ENCODE measurements at regions not wholly inside any gene's neighbourhood (a gene's known extent, or its start where the extent isn't known, plus 50 kb on each side); places are given as distances from the start of the nearest gene placed in this dataset.
"Not testable (repeated sequence)": the region's sequence is repeated elsewhere in the genome, so short reads cannot be mapped to it uniquely, and the experiment has no call there.

- TF ChIP-seq, protein P1, sequence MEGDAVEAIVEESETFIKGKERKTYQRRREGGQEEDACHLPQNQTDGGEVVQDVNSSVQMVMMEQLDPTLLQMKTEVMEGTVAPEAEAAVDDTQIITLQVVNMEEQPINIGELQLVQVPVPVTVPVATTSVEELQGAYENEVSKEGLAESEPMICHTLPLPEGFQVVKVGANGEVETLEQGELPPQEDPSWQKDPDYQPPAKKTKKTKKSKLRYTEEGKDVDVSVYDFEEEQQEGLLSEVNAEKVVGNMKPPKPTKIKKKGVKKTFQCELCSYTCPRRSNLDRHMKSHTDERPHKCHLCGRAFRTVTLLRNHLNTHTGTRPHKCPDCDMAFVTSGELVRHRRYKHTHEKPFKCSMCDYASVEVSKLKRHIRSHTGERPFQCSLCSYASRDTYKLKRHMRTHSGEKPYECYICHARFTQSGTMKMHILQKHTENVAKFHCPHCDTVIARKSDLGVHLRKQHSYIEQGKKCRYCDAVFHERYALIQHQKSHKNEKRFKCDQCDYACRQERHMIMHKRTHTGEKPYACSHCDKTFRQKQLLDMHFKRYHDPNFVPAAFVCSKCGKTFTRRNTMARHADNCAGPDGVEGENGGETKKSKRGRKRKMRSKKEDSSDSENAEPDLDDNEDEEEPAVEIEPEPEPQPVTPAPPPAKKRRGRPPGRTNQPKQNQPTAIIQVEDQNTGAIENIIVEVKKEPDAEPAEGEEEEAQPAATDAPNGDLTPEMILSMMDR (IDR thresholded peaks at IDR 0.05; ENCODE audit: unreplicated experiment), result no peak
- no peaks in the 10 kb centered on the region for H3K36me3 Mint-ChIP-seq (ENCODE audit: insufficient read depth)
- no peaks in the 10 kb centered on the region for H3K27me3 Mint-ChIP-seq
- no peak overlapping the region for H3K27ac Mint-ChIP-seq
- no peak for DNase-seq (ENCODE audit: low spot score, unreplicated experiment)
- H3K4me3 Mint-ChIP-seq (ENCODE audit: low read depth), result no peak overlapping the region
- H3K9me3 Mint-ChIP-seq (ENCODE audit: low read depth), result no peaks in the 10 kb centered on the region
- H3K4me1 Mint-ChIP-seq (ENCODE audit: low read depth), result no peaks in the 10 kb centered on the region
These were observed 260.6 kb upstream of the DUSP10 start for GRCh38 chr1:222002503-222002902.

- no peaks in the 10 kb centered on the region for H3K9me3 Mint-ChIP-seq (ENCODE audit: low read depth)
- no peaks in the 10 kb centered on the region for H3K4me1 Mint-ChIP-seq (ENCODE audit: low read depth)
- no peak overlapping the region for H3K27ac Mint-ChIP-seq
- TF ChIP-seq, protein P1 (IDR thresholded peaks at IDR 0.05; ENCODE audit: unreplicated experiment), result no peak
- H3K27me3 Mint-ChIP-seq, result no peaks in the 10 kb centered on the region
- DNase-seq (ENCODE audit: low spot score, unreplicated experiment), result no peak
- no peaks in the 10 kb centered on the region for H3K36me3 Mint-ChIP-seq (ENCODE audit: insufficient read depth)
- no peak overlapping the region for H3K4me3 Mint-ChIP-seq (ENCODE audit: low read depth)
These were observed 258.2 kb upstream of the DUSP10 start for GRCh38 chr1:222000131-222000530.

DNA sequence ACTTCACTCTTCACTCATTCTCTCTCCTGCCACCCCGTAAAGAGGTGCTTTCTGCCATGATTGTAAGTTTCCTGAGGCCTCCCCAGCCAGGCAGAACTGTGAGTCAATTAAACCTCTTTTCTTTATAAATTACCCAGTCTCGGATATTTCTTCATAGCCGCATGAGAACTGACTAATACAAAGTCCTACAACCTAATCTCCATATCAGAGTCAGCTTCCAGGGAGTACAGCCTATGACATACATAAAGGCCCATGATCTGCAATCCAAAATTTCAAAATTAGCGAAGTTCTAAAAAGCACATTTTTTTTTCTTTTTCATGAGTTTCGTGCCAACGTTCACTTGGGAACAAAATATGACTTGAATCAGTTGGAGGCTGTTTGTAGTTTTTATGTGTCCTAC is 256.9 kb upstream of the DUSP10 start:
- no peak overlapping the region for H3K27ac Mint-ChIP-seq

DNA sequence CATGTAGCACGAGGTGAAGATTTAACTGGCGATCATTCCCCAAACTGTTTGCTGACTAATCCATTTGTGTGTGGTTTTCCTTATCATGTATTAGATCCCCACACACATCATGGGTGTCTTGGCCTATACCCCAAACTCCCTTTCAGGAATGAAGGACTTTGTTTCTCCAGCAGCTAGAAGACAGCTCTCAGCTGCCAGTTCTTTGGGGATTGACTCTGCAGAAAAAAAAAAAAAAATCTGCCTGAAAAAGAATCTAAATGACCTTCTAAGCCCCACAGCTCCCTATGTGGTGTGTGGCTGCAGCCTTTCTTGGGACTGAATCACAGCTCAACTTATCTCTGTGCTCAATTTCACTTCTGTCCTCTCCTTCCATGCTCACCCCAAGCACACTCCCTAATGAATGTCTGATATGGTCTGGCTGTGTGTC is 256.3 kb upstream of the DUSP10 start:
- no peaks in the 10 kb centered on the region for H3K27me3 Mint-ChIP-seq
- no peaks in the 10 kb centered on the region for H3K9me3 Mint-ChIP-seq (ENCODE audit: low read depth)
- H3K36me3 Mint-ChIP-seq (ENCODE audit: insufficient read depth), result no peaks in the 10 kb centered on the region
- H3K4me3 Mint-ChIP-seq (ENCODE audit: low read depth), result no peak overlapping the region
- no peak for DNase-seq (ENCODE audit: low spot score, unreplicated experiment)
- TF ChIP-seq, protein P1 (IDR thresholded peaks at IDR 0.05; ENCODE audit: unreplicated experiment), result no peak
- H3K27ac Mint-ChIP-seq, result no peak overlapping the region
- H3K4me1 Mint-ChIP-seq (ENCODE audit: low read depth), result no peaks in the 10 kb centered on the region

More for the DNA sequence above, 256.9 kb upstream of the DUSP10 start:
- TF ChIP-seq, protein P1 (IDR thresholded peaks at IDR 0.05; ENCODE audit: unreplicated experiment), result no peak
- no peaks in the 10 kb centered on the region for H3K36me3 Mint-ChIP-seq (ENCODE audit: insufficient read depth)
- no peak for DNase-seq (ENCODE audit: low spot score, unreplicated experiment)
- H3K27me3 Mint-ChIP-seq, result no peaks in the 10 kb centered on the region
- no peak overlapping the region for H3K4me3 Mint-ChIP-seq (ENCODE audit: low read depth)
- H3K9me3 Mint-ChIP-seq (ENCODE audit: low read depth), result no peaks in the 10 kb centered on the region
- no peaks in the 10 kb centered on the region for H3K4me1 Mint-ChIP-seq (ENCODE audit: low read depth)

DNA sequence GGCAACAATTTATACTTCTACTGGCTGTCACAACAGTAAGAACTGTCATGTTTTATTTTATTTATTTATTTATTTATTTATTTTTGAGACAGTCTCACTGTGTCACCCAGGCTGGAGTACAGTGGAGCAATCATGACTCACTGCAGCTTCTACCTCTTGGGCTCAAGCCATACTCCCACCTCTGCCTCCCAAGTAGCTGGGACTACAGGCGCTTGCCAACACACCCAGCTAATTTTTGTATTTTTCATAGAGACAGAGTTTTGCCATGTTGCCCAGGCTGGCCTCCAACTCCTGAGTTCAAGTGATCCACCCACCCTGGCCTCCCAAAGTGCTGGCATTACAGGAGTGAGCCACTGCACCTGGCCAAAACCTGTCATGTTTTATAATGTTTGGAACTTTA is 255.1 kb upstream of the DUSP10 start:
- not testable (repeated sequence) for H3K36me3 Mint-ChIP-seq (ENCODE audit: insufficient read depth); H3K9me3 Mint-ChIP-seq (ENCODE audit: low read depth); H3K4me1 Mint-ChIP-seq (ENCODE audit: low read depth); H3K27me3 Mint-ChIP-seq; H3K27ac Mint-ChIP-seq; DNase-seq (ENCODE audit: low spot score, unreplicated experiment); H3K4me3 Mint-ChIP-seq (ENCODE audit: low read depth)

GRCh38 chr1:221994939-221995338 is 253.1 kb upstream of the DUSP10 start:
- no peaks in the 10 kb centered on the region for H3K36me3 Mint-ChIP-seq (ENCODE audit: insufficient read depth)
- H3K9me3 Mint-ChIP-seq (ENCODE audit: low read depth), result no peaks in the 10 kb centered on the region
- TF ChIP-seq, protein P1 (IDR thresholded peaks at IDR 0.05; ENCODE audit: unreplicated experiment), result no peak
- no peaks in the 10 kb centered on the region for H3K27me3 Mint-ChIP-seq
- no peak overlapping the region for H3K27ac Mint-ChIP-seq
- H3K4me1 Mint-ChIP-seq (ENCODE audit: low read depth), result no peaks in the 10 kb centered on the region
- no peak for DNase-seq (ENCODE audit: low spot score, unreplicated experiment)
- H3K4me3 Mint-ChIP-seq (ENCODE audit: low read depth), result no peak overlapping the region
